Lung microvascular endothelial cell (primary cell): ENCODE measurements at regions not wholly inside any gene's neighbourhood (a gene's known extent, or its start where the extent isn't known, plus 50 kb on each side); places are given as distances from the start of the nearest gene placed in this dataset.

Source experiments
- DNase-seq, 2 donors: peaks; one replicate each; pipeline versions ENCODE4 v3.0.0 to v3.0.0-alpha.2; 2010; ENCODE audit warnings: low read depth in 2 of 2

DNA sequence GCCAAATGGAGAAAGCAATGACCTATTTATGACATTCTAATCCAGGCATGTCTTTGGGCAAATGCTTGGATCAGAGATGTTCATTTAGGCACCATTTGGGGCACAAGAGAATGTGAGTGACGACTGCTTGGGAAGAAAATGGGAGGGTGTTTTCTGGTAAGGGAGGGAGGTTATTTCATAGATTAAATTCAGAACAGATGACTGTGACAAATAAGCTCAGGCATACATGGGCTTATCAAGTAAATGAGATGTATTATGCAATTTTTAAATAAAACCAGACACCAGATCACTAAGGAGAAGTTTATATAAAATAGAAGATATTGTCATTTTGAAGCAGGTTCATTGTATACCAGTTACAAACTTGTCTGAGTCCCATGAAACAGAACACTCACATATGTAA, 71.4 kb upstream of the UGT8 start:
- DNase-seq = no peak

DNA sequence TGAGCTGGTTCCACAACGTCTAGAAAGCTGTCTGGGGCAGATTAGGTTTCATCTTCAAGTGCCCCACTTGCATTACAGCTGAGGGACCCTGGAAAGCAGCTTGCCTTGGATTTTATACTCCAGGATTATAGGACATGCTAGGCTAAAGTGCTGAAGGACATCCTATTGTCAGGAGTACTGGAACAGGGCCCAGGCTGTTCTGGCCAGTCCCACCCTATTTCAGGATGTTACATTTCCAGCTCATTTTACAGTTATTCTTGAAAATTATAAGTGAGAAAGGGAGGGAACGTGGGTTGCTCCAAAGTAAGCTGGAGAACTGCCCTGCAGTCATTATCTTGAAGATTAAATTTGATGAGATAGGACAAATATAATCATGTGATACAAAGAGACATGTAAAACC, 71.0 kb upstream of the UGT8 start:
- no peak for DNase-seq

DNA sequence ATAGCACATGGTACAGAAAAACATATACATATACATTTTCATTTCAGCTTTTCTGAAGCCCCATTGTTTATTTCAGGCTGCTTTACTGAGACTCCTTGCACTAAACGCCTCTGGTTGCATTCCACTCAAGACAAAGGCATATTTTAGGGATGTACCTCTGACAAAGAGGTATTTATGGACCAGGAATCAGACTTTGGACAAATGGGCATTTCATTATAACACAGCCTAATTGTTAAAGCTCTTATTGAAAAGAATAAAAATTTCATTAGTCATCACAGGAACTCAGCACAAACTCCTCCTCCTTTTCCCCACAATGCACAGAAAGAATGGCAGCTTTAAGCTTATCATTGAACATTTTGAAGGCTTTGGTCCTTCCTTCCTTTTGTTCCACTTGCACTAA, 62.9 kb upstream of the UGT8 start:
- DNase-seq = no peak

DNA sequence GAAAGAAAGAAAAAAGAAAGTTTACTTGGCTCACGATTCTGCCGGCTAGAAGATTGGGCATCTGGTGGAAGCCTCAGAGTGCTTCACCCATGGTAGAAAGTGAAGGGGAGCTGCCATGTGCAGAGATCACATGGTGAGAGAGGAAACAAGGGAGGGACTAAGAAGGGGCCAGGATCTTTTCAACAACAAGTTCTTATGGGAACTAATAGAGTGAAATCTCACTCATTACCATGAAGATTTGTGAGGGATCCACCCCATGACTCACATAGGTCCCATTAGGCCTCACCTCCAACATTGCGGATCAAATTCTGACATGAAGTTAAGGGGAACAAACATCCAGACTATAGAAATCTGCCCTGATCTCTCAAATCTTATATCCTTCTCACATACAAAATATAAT, 61.3 kb upstream of the UGT8 start:
- DNase-seq = no peak

DNA sequence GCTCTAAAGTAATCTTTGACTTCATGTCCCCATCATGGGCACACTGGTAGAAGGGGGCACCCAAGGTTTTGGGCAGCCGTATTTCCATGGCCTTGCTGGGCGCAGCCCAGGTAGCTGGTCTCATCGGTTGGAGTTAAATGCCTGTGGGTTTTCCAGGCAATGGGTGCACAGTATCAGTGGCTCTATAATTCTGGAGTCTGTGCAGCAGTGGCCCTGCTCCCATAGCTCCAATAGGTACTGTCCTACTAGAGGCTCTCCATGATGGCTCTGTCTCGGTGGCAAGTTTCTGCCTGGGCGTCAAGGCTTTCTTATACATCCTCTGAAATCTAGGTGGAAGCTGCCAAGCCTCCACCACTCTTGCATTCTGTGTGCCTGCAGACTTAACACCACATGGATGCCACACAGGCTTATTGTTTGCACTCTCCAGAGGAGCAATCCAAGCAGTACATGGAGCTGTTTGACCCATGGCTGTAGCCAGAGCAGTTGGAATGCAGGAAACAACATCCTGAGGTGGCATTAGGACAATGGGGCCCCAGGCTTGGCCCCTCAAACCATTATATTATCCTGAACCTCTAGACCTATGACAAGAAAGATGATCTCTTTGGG, 60.5 kb upstream of the UGT8 start:
- no peak for DNase-seq

DNA sequence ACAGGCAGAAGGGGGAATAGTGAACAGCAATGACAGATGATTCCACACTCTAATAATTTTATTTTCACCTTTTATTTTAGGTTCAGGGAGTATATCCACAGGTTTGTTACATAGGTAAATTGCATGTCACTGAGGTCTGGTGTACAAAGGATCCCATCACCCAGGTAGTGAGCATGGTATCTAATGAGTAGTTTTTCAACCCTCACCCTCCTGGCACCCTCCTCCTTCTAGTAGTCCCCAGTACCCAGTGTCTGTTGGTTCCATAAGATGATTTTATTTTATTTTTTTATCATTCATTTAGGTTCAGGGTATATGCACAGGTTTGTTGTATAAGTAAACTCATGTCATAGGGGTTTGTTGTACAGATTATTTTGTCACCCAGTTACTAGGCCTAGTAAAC, 58.6 kb upstream of the UGT8 start:
- DNase-seq = no peak

DNA sequence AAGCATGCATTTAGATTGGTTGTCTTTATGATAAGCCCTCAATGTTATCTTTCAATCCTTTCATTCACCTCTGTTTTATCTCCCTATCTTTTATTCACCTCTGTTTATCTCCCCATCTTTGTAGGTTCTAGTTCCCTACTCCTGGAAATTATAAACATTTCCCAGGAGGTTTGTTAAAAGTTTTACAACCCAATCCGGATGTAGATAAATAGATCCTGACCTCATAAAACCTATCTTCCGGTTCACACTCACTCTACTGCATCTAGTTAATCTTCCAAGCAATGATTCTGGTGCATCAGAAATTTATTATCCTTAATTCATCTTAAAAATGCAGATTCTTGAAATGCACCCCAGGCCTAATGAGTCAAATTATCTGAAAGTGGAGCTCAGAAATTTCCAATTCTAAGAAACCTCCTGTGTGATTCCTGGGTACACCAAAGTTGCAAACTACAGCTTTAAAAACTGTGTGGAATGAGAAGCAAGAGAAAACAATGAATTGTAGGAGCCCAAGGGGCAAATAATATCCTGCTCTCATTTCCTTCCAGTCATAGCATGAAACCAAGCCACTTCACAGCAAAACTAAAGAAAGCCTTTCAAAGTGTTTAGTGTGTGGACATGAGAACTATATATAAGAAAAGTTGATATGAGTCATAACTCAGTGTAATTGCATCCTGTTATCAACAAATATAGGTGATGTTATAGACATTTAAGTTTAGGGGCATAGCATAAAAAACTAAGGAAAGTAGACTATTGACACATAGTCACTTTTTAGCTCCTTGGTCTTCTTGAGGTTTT, 51.1 kb upstream of the UGT8 start:
- no peak for DNase-seq
